HG02981 (cell line): ENCODE measurements at regions not wholly inside any gene's neighbourhood (a gene's known extent, or its start where the extent isn't known, plus 50 kb on each side); places are given as distances from the start of the nearest gene placed in this dataset.
A peak's percentile ranks its signal among the peaks of the same experiment; 100 is the strongest.

ENCODE experiments used
- ATAC-seq: cut with Tn5 transposase; IDR thresholded peaks from one replicate; pipeline ENCODE4 v1.9.1; 2021; ENCODE audit warnings: mild to moderate bottlenecking, moderate library complexity; ENCODE audit not compliant: unreplicated experiment

DNA sequence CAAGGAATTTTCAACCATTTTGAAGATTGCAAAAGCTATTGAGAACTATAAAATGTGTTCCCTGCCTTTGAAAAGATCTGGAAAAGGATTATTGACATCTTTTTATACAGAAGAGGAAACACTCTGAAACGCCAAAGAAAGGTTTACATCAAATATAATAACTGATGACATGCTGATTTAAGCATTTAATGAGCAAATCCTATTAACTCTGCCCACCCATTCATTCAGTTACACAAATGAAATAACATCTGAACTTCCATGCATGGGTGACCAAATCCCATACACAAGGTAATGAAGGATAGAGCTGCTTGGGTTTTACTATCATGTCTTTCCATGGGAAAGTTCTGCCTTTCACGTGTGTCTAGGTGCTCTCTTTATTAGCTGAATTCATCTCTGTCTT is 589.4 kb upstream of the WWC1 start:
- no peak for ATAC-seq

DNA sequence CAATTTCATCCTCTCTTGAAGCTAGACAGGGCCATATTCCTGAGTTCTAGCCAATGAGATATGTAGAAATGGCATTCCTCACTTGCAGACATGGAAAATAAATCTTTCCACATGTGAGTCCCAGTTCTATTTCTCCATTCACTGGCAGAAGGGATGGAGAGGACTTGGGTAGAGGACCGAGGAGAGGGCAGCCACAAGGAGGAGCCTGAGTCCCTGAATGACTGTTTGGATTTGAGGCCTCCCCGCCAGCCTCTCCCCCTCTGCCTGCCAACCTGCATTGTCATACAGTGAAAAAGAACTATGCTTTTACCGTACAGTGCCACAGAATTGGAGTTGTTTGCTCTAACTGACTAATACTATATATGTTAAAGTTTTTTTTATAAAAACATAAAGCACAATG is 583.0 kb upstream of the WWC1 start:
- no peak for ATAC-seq

DNA sequence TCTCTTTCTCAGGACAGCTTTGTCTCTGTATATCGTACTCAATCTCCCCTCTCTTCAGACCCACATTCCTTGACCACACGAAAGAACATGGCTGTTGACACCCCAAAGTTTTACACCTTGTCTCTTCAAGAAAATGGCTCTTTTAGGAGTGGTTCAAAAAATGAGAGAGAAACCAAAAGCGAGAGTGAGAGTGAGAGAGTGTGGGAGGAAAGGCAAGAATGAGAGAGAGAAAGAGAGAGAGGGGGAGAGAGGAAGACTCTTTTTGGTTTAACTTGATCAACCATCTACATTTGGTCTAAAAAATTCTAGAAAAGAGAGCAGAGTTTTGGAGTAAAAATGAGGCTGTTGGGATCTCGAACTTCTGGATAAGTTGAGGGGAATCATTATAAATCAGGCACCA is 581.8 kb upstream of the WWC1 start:
- ATAC-seq, result peak; percentile 44

GRCh38 chr5:167710444-167711073 is 580.9 kb upstream of the WWC1 start:
- ATAC-seq, result no peak

DNA sequence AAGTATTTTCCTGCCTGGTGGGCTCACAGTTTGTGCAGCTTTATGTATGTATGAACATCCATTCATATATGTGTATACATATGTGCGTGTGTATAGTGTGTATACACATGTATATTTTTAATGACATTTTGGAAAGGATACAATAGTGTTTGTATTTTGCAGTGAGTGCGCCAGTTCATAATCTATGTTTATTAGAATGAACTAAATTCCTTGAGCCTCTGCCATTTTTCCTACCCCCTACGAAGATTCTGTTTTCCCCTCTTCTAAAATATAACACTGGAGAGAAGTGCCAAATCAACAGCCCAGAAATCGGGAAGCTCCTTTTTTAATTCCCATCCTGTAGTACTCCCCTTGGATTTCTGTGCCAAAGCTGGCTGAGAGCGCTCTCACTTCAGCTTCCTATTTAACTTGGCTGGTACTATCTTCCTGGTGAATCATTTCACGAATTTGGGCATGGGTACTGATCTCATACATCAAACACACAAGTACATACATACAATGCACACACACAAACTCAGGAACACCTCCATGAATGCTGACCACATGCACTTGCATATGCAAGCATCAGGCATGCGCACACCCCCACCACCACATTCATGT is 578.4 kb upstream of the WWC1 start:
- ATAC-seq, result no peak

GRCh38 chr5:167713896-167714295 is 577.5 kb upstream of the WWC1 start:
- no peak for ATAC-seq

DNA sequence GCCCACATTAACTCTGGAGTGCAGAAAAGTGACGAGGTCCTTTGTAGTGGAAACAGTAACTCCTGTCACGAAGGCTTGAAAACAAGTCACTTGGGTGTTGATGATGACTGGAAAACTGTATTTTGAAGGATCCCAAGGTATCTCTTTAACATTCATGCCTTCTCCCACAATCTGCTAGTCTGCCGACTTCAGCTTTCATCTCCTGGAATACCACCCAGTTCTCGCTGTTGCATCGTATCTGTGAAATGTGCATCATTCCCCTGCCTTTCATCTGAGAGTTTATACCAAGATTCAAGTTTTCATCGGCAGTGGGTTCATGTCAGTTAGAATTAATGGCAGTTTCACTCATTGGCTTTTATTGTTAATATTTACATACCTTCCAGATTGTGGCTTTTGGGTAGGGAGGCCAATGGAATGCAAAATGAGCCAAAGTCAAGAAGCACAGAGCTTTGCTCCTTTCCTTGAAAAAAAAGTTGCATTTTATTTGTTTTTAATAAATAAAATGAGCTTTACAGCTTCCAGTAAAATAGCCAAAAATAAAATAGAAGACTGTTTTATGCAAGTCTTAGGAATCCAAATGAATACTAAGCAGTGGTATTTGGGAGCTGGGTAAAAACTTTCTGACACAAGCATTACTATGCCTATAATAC is 575.2 kb upstream of the WWC1 start:
- ATAC-seq, result no peak

DNA sequence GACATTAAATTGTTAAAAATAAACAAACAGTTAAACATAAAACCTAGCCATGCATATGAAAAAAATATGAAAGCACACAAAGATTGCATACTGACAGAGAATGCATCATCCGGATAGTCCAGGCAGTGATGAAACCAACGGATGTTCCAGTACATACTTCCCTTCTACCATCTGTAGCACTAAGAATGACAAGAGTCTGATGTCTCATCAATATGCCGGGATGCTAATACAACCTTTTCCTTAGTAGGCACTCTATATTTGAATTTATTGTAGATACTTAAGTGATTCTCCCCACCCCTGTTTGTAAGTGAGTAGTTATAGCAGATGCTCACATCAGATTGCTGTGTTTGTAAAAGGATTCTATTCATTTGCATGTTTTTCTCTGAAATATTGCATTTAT is 571.2 kb upstream of the WWC1 start:
- ATAC-seq, result no peak

DNA sequence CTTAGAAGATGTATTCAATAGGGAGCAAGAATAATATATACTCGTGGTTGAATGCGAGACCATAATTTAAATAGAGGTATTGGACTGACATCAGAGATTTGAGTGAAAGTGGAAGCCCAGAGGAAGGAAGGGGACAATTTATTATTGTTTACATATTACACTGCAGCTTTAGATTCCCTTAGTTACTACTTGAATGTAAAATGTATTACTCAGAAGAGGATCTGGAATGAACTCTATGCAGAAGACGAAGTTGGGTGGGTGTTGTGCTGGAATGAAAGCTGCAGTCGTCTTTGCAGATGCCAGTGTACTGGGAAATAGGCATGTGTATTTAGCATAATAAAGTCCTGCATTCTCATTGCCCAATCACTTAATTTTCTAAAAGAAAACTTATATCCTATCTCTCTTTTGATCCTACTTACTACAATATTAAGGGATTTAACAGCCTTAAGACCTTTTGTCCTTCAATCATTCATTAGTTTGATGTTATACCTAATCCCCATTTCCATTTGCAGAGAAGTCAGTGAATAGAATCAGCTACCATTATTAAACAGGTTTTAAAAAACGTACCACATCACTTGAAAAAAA is 570.7 kb upstream of the WWC1 start:
- ATAC-seq, result no peak

GRCh38 chr5:167721926-167722440 is 569.5 kb upstream of the WWC1 start:
- ATAC-seq, result no peak

DNA sequence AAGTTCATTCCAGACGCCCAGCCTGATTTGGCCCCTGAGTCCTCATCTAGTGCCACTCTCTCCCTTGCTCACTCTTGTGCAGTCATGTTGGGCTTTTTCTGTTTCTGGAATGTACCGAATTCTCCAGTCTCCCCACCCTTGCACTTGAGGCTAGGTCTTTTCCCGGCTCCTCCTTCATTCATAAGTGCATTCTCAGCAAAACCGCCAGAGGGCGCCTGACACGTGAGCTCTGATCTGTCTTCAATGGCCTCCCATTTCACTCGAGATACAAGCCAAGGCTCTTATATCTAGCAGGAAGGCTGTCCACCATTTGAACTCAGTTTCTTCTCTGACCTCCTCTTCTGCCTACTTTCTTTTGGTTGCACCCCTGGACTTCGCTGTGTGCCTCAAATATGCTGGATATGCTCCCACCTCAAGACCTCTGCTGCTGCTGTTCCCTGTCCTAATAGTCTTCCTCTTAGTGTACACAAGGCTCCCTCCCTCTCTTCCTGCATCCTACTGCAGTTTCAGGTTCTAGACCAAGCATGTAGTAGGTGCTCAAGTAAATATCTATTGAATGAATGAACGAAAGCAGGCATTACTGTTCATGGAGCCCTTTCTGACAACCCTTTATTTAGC is 568.1 kb upstream of the WWC1 start:
- peak; percentile 97 for ATAC-seq

- ATAC-seq, result no peak
Measured at GRCh38 chr5:167725264-167725663, 566.2 kb upstream of the WWC1 start.

DNA sequence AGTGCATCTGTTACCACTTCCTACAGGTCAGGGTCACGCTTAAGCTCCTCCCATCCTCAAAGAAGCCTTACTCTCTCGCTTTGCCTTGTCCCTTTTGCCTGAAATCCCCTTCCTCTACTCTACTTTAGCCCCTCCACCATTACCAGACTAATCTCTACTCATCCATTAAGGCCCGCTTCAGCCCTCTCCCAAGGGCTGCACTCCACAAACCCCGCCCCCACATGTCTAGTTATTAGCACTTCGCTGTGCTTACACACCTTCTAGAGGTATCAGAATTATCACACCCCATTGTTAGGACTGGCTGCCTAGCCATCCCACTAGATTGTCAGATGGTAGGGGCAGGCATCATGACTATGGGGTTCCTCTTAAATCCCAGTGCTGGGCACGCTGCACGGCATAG is 565.7 kb upstream of the WWC1 start:
- no peak for ATAC-seq

- ATAC-seq, result no peak
Measured at GRCh38 chr5:167726642-167727041, 564.8 kb upstream of the WWC1 start.

DNA sequence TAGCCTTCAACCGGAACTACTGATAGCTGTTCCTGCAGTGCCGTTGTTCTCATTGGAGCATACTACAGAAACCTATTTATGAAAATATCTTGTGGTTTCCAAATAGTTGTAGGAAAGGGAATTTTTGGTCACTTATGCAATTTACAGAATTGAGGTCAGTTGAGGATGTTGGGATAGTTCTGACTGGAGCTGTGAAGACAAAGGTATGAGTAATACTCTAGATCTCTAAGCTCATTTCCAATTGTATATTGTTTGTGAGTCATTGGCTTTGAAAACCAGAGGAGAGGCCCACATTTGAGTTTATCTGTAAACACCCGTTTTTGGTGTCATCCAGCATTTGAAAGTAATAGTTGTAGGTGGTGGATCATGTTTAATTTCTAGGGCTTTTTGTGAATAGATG is 561.3 kb upstream of the WWC1 start:
- no peak for ATAC-seq

DNA sequence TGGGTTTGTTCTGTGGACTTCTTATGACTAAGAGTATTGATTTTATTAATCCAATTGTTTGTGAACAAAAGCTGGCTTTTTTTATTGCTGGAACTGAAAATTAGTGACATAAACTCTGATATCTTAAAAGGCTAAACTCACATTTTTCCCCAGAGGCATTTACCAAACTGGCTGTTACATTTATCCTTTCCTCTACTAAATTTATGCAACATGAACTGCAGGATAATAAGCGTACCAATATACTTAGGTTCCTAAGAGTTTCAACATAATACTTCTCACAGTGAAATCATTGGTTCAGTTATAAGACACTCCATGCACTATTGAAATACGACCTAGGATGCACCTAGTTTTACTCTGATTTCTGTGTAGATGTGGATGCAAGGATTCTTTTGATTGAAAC is 560.8 kb upstream of the WWC1 start:
- no peak for ATAC-seq

DNA sequence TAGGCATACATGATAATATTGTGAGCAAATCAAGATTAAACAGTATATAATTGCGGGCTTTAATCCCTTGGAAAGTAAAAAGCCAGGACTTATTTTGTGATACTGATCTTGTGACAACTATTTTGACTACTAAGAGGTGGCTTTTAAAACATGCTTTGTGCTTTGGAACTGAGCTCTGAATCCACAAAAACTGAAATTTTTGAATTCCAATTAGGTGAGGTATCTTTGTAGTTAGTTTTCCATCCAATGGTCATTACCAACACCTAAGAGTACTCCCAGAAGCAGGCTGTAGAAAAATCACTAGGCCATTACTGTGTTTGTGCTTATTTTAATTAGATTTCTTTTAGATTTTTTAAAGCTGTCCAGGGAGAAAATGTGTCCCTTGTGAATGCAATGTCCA is 559.5 kb upstream of the WWC1 start:
- no peak for ATAC-seq

GRCh38 chr5:167732499-167732898 is 558.9 kb upstream of the WWC1 start:
- ATAC-seq, result no peak

GRCh38 chr5:167736992-167737391 is 554.5 kb upstream of the WWC1 start:
- no peak for ATAC-seq

- no peak for ATAC-seq
Measured at GRCh38 chr5:167743695-167744464, 547.6 kb upstream of the WWC1 start.

DNA sequence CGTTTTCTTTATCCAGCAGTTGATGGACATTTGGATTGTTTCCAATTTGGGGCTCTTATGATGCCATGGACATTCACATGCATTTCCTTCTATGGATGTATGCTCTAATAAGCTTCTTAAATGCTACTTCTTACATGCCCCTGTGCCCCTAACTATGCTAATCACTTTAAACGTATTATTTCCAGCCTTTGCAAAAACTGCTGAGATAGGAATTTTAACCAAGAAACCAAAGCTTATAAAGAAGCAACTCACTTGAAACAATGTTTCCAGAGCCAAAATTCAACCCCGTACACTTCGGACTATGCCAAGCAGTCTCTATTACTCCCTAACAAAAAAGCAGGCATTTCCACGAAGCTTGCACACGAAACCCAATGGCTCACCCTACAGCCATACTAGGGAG is 545.6 kb upstream of the WWC1 start:
- ATAC-seq, result no peak
